A549 (cell line): ENCODE measurements at regions not wholly inside any gene's neighbourhood (a gene's known extent, or its start where the extent isn't known, plus 50 kb on each side); places are given as distances from the start of the nearest gene placed in this dataset.

ENCODE experiments used
- ATAC-seq, 2 experiments: fragments of 200-7000 bp in 1 of 2; fragments of >200 bp in 1 of 2; cut with Nextera tagmentation in 1 of 2; cut with Tn5 transposase in 1 of 2; 3 replicates each; pipeline versions ENCODE4 v1.8.0 to v1.9.1; 2018 to 2020; ENCODE audit warnings: mild to moderate bottlenecking in 1 of 2, moderate library complexity in 1 of 2
- CTCF ChIA-PET: fragments of 300-600 bp; sonication (Branson Sonifier 250); formaldehyde crosslinking; extraction: SDS; loops from one replicate; lab custom pipeline; 2021; ENCODE audit warnings: antibody characterized with exemption, inconsistent platforms; lab: Yijun Ruan, JAX
- POLR2A ChIA-PET: fragments of 350-600 bp; formaldehyde crosslinking; extraction: SDS; loops from one replicate; lab custom pipeline; 2021; ENCODE audit warnings: antibody characterized with exemption, inconsistent platforms; lab: Yijun Ruan, JAX
- DNase-seq, 2 experiments: peaks; one replicate each; pipeline versions ENCODE4 v3.0.0 to v3.0.0-alpha.2; 2011 to 2016; ENCODE audit warnings: low read depth in 1 of 2, low spot score in 1 of 2
- FAIRE-seq: peaks from 2 replicates; lab custom pipeline; 2011; peaks lifted over from hg19 to GRCh38; lab: Jason Lieb, UNC
- H3K27ac ChIP-seq, 2 experiments: fragments of >200 bp; sonication (Bioruptor Twin); formaldehyde crosslinking; 3 replicates each; pipeline ENCODE4 v1.5.1; 2016 to 2017
- H3K4me1 ChIP-seq: fragments of >200 bp; sonication (Bioruptor Twin); formaldehyde crosslinking; 3 replicates; pipeline ENCODE4 v1.6.1; 2016
- H3K4me2 ChIP-seq: fragments of >200 bp; sonication (Bioruptor Twin); formaldehyde crosslinking; 3 replicates; pipeline ENCODE4 v1.6.1; 2016
- H3K4me3 ChIP-seq: fragments of >200 bp; sonication (Bioruptor Twin); formaldehyde crosslinking; 3 replicates; pipeline ENCODE4 v1.5.1; 2016
- H3K9me3 ChIP-seq: fragments of >200 bp; sonication (Bioruptor Twin); formaldehyde crosslinking; 3 replicates; pipeline ENCODE4 v1.6.1; 2016
- BCL3 ChIP-seq: fragments of >200 bp; sonication (Bioruptor Twin); formaldehyde crosslinking; IDR thresholded peaks from 3 replicates; pipeline ENCODE4 v1.6.1; 2016
- CHD4 ChIP-seq: fragments of 200-600 bp; sonication (generic); IDR thresholded peaks from 2 replicates; pipeline ENCODE4 v1.6.1; 2016; ENCODE audit warnings: antibody characterized with exemption, mild to moderate bottlenecking, borderline replicate concordance
- E2F6 ChIP-seq: IDR thresholded peaks from 2 replicates; pipeline ENCODE4 v1.6.1; 2012; ENCODE audit warnings: low read depth, borderline replicate concordance
- EHF ChIP-seq: fragments of 250-450 bp; sonication (Bioruptor Pico); IDR thresholded peaks from 2 replicates; pipeline ENCODE4 v1.5.0; 2020; ENCODE audit warnings: mild to moderate bottlenecking
- EP300 ChIP-seq, 2 experiments: fragments of >200 bp; sonication (Bioruptor Twin); formaldehyde crosslinking; IDR thresholded peaks; 2 replicates in 1 of 2; 3 replicates in 1 of 2; pipeline ENCODE4 v1.6.1; 2016 to 2017
- FOSL2 ChIP-seq, 2 experiments: fragments of 450-650 bp in 1 of 2; fragments of >200 bp in 1 of 2; sonication (Bioruptor Twin) in 1 of 2; formaldehyde crosslinking; IDR thresholded peaks; 2 replicates each; pipeline versions ENCODE4 v1.5.0 to v1.6.1; 2016 to 2020; ENCODE audit warnings: mild to moderate bottlenecking in 1 of 2, moderate library complexity in 1 of 2
- HDAC2 ChIP-seq: fragments of 200-600 bp; sonication (generic); IDR thresholded peaks from 2 replicates; pipeline ENCODE4 v1.6.1; 2016
- HMGXB4 ChIP-seq: fragments of 250-450 bp; sonication (Bioruptor Pico); IDR thresholded peaks from 2 replicates; pipeline ENCODE4 v1.5.0; 2021; ENCODE audit warnings: mild to moderate bottlenecking, moderate library complexity, borderline replicate concordance
- HOXB13 ChIP-seq: fragments of 250-450 bp; sonication (Bioruptor Pico); IDR thresholded peaks from 2 replicates; pipeline ENCODE4 v1.5.0; 2020; ENCODE audit warnings: low read depth, mild to moderate bottlenecking, moderate library complexity
- JUN ChIP-seq, 2 experiments: fragments of >200 bp; sonication (Bioruptor Twin); formaldehyde crosslinking; IDR thresholded peaks; 2 replicates in 1 of 2; 3 replicates in 1 of 2; pipeline ENCODE4 v1.6.1; 2016 to 2017
- JUNB ChIP-seq: fragments of >200 bp; sonication (Bioruptor Twin); formaldehyde crosslinking; IDR thresholded peaks from 2 replicates; pipeline ENCODE4 v1.6.1; 2016
- KDM1A ChIP-seq: fragments of 200-600 bp; sonication (generic); IDR thresholded peaks from 2 replicates; pipeline ENCODE4 v1.6.1; 2016; ENCODE audit warnings: low read depth, mild to moderate bottlenecking
- RAD21 ChIP-seq, 2 experiments: fragments of >200 bp in 1 of 2; sonication (Bioruptor Twin) in 1 of 2; formaldehyde crosslinking in 1 of 2; IDR thresholded peaks in 1 of 2; conservative IDR thresholded peaks in 1 of 2; 2 replicates in 1 of 2; 3 replicates in 1 of 2; pipeline ENCODE4 v1.6.1; 2012 to 2018; ENCODE audit warnings: inconsistent platforms in 1 of 2
- RFX5 ChIP-seq: fragments of 450-650 bp; IDR thresholded peaks from 2 replicates; pipeline ENCODE4 v1.7.1; 2014; ENCODE audit warnings: antibody characterized with exemption, mild to moderate bottlenecking, moderate library complexity
- SMC3 ChIP-seq: fragments of >200 bp; sonication (Bioruptor Twin); formaldehyde crosslinking; IDR thresholded peaks from 3 replicates; pipeline ENCODE4 v1.6.1; 2018; ENCODE audit warnings: inconsistent platforms
- TFCP2L1 ChIP-seq: fragments of 250-450 bp; sonication (Bioruptor Pico); IDR thresholded peaks from 2 replicates; pipeline ENCODE4 v1.5.0; 2021; ENCODE audit warnings: mild to moderate bottlenecking
- USF2 ChIP-seq: fragments of 450-650 bp; IDR thresholded peaks from 2 replicates; pipeline ENCODE4 v1.6.1; 2014; ENCODE audit warnings: antibody characterized with exemption
- ZFP36 ChIP-seq: fragments of 450-650 bp; IDR thresholded peaks from 2 replicates; pipeline ENCODE4 v1.6.1; 2014; ENCODE audit warnings: borderline replicate concordance; ENCODE audit not compliant: partially characterized antibody
- WGBS: methylation state at CpG from one replicate; pipeline ENCODE4 v1.1.6; 2017; ENCODE audit errors: missing lambda C conversion rate; 5-methylcytosine and 5-hydroxymethylcytosine counted together

- WGBS = 66% methylated on average over 4 of the region's 4 CpGs
- ATAC-seq = no peak
- POLR2A ChIA-PET = no interaction called here
- Histone ChIP-seq H3K4me2 (no peak overlapping the region), H3K4me3 (no peak overlapping the region), H3K4me1 (no peaks in the 10 kb centered on the region), H3K9me3 (no peaks in the 10 kb centered on the region), H3K27ac (no peak overlapping the region)
- no peak for FAIRE-seq
- DNase-seq = no peak
- no peak for TF ChIP-seq EHF (CRISPR knock-in tag)
- TF ChIP-seq CHD4 = no peak
- TF ChIP-seq USF2 = no peak
- no peak for TF ChIP-seq HOXB13 (CRISPR knock-in tag)
- TF ChIP-seq, all 56 proteins: peak for 0
- CTCF ChIA-PET = interaction anchor here (0.8 to 1.6 kb wide), 2 partner anchors 20 to 43 kb away, joined by 3 to 4 read pairs; no protein-coding TSS in a partner anchor
These were observed 76.8 kb upstream of the COX20 start for GRCh38 chr1:244758708-244759107.

GRCh38 chr1:244759158-244759557, 76.3 kb upstream of the COX20 start:
- ChIA-PET CTCF (interaction anchor here (0.6 to 0.8 kb wide), 2 partner anchors 19 to 42 kb away, joined by 3 read pairs; no protein-coding TSS in a partner anchor), POLR2A (no interaction called here)
- Histone ChIP-seq H3K4me2 (no peak overlapping the region), H3K4me3 (no peak overlapping the region), H3K27ac (no peak overlapping the region), H3K4me1 (no peaks in the 10 kb centered on the region), H3K9me3 (no peaks in the 10 kb centered on the region)
- 77% methylated on average over 8 of the region's 8 CpGs for WGBS
- FAIRE-seq (no peak), ATAC-seq (no peak), DNase-seq (no peak)
- no peak for TF ChIP-seq JUNB
- TF ChIP-seq RFX5 = no peak

- POLR2A ChIA-PET = no interaction called here
- 80% methylated on average over 4 of the region's 8 CpGs for WGBS
- no peak for FAIRE-seq
- Histone ChIP-seq H3K9me3 (no peaks in the 10 kb centered on the region), H3K27ac (no peak overlapping the region), H3K4me1 (no peaks in the 10 kb centered on the region), H3K4me2 (no peak overlapping the region), H3K4me3 (no peak overlapping the region)
- no peak for DNase-seq
- ATAC-seq = no peak
- CTCF ChIA-PET = no interaction called here
- TF ChIP-seq RAD21 (conservative IDR thresholded peaks at IDR 0.05 in 1 of 2, IDR thresholded peaks at IDR 0.05 in 1 of 2) = no peak
- TF ChIP-seq KDM1A = no peak
- TF ChIP-seq USF2 = no peak
- no peak for TF ChIP-seq SMC3
- TF ChIP-seq E2F6 = no peak
- no peak for TF ChIP-seq ZFP36
- no peak for TF ChIP-seq BCL3
- TF ChIP-seq HDAC2 = no peak
- TF ChIP-seq CHD4 = no peak
- no peak for TF ChIP-seq TFCP2L1 (CRISPR knock-in tag)
These were observed 75.0 kb upstream of the COX20 start for GRCh38 chr1:244760471-244760870.

- H3K4me1 ChIP-seq = no peaks in the 10 kb centered on the region
- CTCF ChIA-PET = interaction anchor here (0.6 kb wide), 1 partner anchor 39 kb away, joined by 3 read pairs; no protein-coding TSS in a partner anchor
- DNase-seq (no peak), ATAC-seq (0 out of 6 replicates have a peak, but pooled peaks of 1 of the 2 experiments have one; percentile 30), FAIRE-seq (no peak)
- H3K4me2 ChIP-seq = no peak overlapping the region
- H3K9me3 ChIP-seq = no peaks in the 10 kb centered on the region
- POLR2A ChIA-PET = no interaction called here
- TF ChIP-seq FOSL2 (IDR thresholded peaks at IDR 0.05) (no peak), FOSL2 (CRISPR knock-in tag; IDR thresholded peaks at IDR 0.05) (no peak), EP300 (IDR thresholded peaks at IDR 0.05) (no peak), JUN (IDR thresholded peaks at IDR 0.05) (no peak), HMGXB4 (CRISPR knock-in tag) (no peak), TFCP2L1 (CRISPR knock-in tag) (no peak)
- WGBS = 71% methylated on average over 18 of the region's 18 CpGs
- no peak overlapping the region for H3K4me3 ChIP-seq
- H3K27ac ChIP-seq = no peak overlapping the region
These were observed 74.2 kb upstream of the COX20 start for GRCh38 chr1:244761279-244761678.
